K562 (cell line): ENCODE measurements at regions not wholly inside any gene's neighbourhood (a gene's known extent, or its start where the extent isn't known, plus 50 kb on each side); places are given as distances from the start of the nearest gene placed in this dataset.

ENCODE experiments used
- DNMT1 ChIP-seq: fragments of 450-650 bp; IDR thresholded peaks from 2 replicates; pipeline ENCODE4 v1.6.1; 2016; ENCODE audit warnings: antibody characterized with exemption, mild to moderate bottlenecking
- KLF6 ChIP-seq: fragments of 250-450 bp; sonication (Bioruptor Pico); IDR thresholded peaks from 2 replicates; pipeline ENCODE4 v1.4.0; 2020; ENCODE audit warnings: mild to moderate bottlenecking, moderate library complexity, borderline replicate concordance
- MEIS2 ChIP-seq: fragments of 450-650 bp; IDR thresholded peaks from 2 replicates; pipeline ENCODE4 v1.6.1; 2014; ENCODE audit warnings: mild to moderate bottlenecking; ENCODE audit not compliant: partially characterized antibody
- NFE2 ChIP-seq: IDR thresholded peaks from 2 replicates; pipeline ENCODE4 v1.6.1; 2014; ENCODE audit warnings: antibody characterized with exemption, low read depth
- POLR2G ChIP-seq: fragments of 200-400 bp; formaldehyde crosslinking; IDR thresholded peaks from 2 replicates; pipeline ENCODE4 v1.6.1; 2017; ENCODE audit warnings: low read depth, mild to moderate bottlenecking, antibody characterized with exemption, low read length, moderate library complexity
- RBFOX2 ChIP-seq: fragments of 200-400 bp; formaldehyde crosslinking; IDR thresholded peaks from 2 replicates; pipeline ENCODE4 v1.6.1; 2017; ENCODE audit warnings: low read depth, mild to moderate bottlenecking, low read length, moderate library complexity
- SMARCE1 ChIP-seq: fragments of 450-650 bp; IDR thresholded peaks from 2 replicates; pipeline ENCODE4 v1.7.1; 2016; ENCODE audit warnings: mild to moderate bottlenecking
- SNRNP70 ChIP-seq: fragments of 200-400 bp; formaldehyde crosslinking; optimal IDR thresholded peaks from 2 replicates; pipeline ENCODE3; 2017; ENCODE audit warnings: low read depth, low read length
- STAT6 ChIP-seq: sonication (generic); formaldehyde crosslinking; IDR thresholded peaks from 2 replicates; pipeline ENCODE4 v1.8.1; 2023; ENCODE audit warnings: mild to moderate bottlenecking, missing genetic modification reagents
- ZMIZ1 ChIP-seq, 2 experiments: fragments of 150-350 bp in 1 of 2; IDR thresholded peaks; 2 replicates each; pipeline ENCODE4 v1.6.1; 2012 to 2016; ENCODE audit warnings: low read depth in 2 of 2, low read length in 2 of 2, mild to moderate bottlenecking in 1 of 2, moderate library complexity in 1 of 2
- ZNF239 ChIP-seq: fragments of 250-450 bp; sonication (Bioruptor Pico); IDR thresholded peaks from 2 replicates; pipeline ENCODE4 v1.4.0; 2020; ENCODE audit warnings: mild to moderate bottlenecking
- ZNF785 ChIP-seq: fragments of 250-450 bp; sonication (Bioruptor Pico); IDR thresholded peaks from 2 replicates; pipeline ENCODE4 v1.4.0; 2020; ENCODE audit warnings: mild to moderate bottlenecking

GRCh38 chr2:176931588-176932563 lies 280.7 kb upstream of the HNRNPA3 start (continued):
- TF ChIP-seq ZNF785 (CRISPR knock-in tag) (no peak), ZMIZ1 (IDR thresholded peaks at IDR 0.05; ENCODE audit: low read depth in 2 of 2, low read length in 2 of 2) (no peak), SNRNP70 (no peak), ZNF239 (CRISPR knock-in tag) (no peak), DNMT1 (no peak), MEIS2 (peak; percentile 100), SMARCE1 (peak; percentile 90; the same call in 1 of the 2 replicates), KLF6 (no peak), STAT6 (no peak), RBFOX2 (0 out of 2 replicates have a peak, but pooled peaks have one; percentile 15), NFE2 (peak; percentile 52), POLR2G (no peak)
